H1 (cell line): ENCODE measurements at regions not wholly inside any gene's neighbourhood (a gene's known extent, or its start where the extent isn't known, plus 50 kb on each side); places are given as distances from the start of the nearest gene placed in this dataset.

ENCODE experiments used
- CTCF ChIA-PET: fragments of 300-600 bp; sonication (Branson Sonifier 250); formaldehyde crosslinking; loops from one replicate; lab custom pipeline; 2021; ENCODE audit not compliant: partially characterized antibody; lab: Charles Lee
- POLR2A ChIA-PET: fragments of 300-600 bp; sonication (Branson Sonifier 250); formaldehyde crosslinking; loops from one replicate; lab custom pipeline; 2021; ENCODE audit warnings: inconsistent platforms; ENCODE audit not compliant: partially characterized antibody; lab: Charles Lee
- DNase-seq, 2 experiments: peaks; one replicate each; pipeline versions ENCODE4 v3.0.0 to v3.0.0-alpha.2; 2010 to 2022; ENCODE audit warnings: low spot score in 2 of 2, low read depth in 1 of 2, mixed read lengths in 1 of 2
- FAIRE-seq: peaks from 2 replicates; lab custom pipeline; 2011; peaks lifted over from hg19 to GRCh38; lab: Jason Lieb, UNC
- H2AFZ ChIP-seq: 2 replicates; pipeline ENCODE4 v1.8.1; 2012; ENCODE audit warnings: low read length, inconsistent platforms
- H2AK5ac ChIP-seq: 2 replicates; pipeline ENCODE4 v1.6.1; 2013; ENCODE audit warnings: low read depth, low read length
- H2BK120ac ChIP-seq: replicated peaks from 2 replicates; pipeline ENCODE3; 2013; ENCODE audit warnings: low read depth, low read length, inconsistent platforms
- H2BK12ac ChIP-seq: 2 replicates; pipeline ENCODE4 v1.6.1; 2013; ENCODE audit warnings: low read depth, low read length
- H2BK15ac ChIP-seq: 2 replicates; pipeline ENCODE4 v1.6.1; 2013; ENCODE audit warnings: low read length
- H2BK20ac ChIP-seq: 2 replicates; pipeline ENCODE4 v1.6.1; 2013; ENCODE audit warnings: low read length
- H2BK5ac ChIP-seq: 2 replicates; pipeline ENCODE4 v1.6.1; 2013; ENCODE audit warnings: low read depth, low read length
- H3K14ac ChIP-seq: 2 replicates; pipeline ENCODE4 v1.6.1; 2013; ENCODE audit warnings: inconsistent platforms; ENCODE audit not compliant: insufficient read length
- H3K18ac ChIP-seq: 2 replicates; pipeline ENCODE4 v1.6.1; 2013; ENCODE audit warnings: low read length; ENCODE audit errors: extremely low read depth
- H3K23ac ChIP-seq: 2 replicates; pipeline ENCODE4 v1.6.1; 2013; ENCODE audit warnings: inconsistent platforms; ENCODE audit not compliant: insufficient read length
- H3K23me2 ChIP-seq: 2 replicates; pipeline ENCODE4 v1.6.1; 2013; ENCODE audit warnings: low read depth, low read length
- H3K27ac ChIP-seq: 2 replicates; pipeline ENCODE4 v1.6.1; 2011; ENCODE audit warnings: low read depth, low read length, inconsistent platforms
- H3K27me3 ChIP-seq, 4 experiments: replicated peaks in 1 of 4; 1 replicate in 1 of 4; 2 replicates in 3 of 4; pipeline versions ENCODE4 v1.6.1 to v1.8.1; 2011 to 2013; ENCODE audit warnings: low read length in 3 of 4, mild to moderate bottlenecking in 3 of 4, inconsistent platforms in 2 of 4, mixed read lengths in 2 of 4, moderate library complexity in 1 of 4; ENCODE audit not compliant: control insufficient read depth in 3 of 4, insufficient read depth in 3 of 4; ENCODE audit errors: extremely low read depth in 1 of 4
- H3K36me3 ChIP-seq, 4 experiments: 2 replicates each; pipeline versions ENCODE4 v1.6.1 to v1.8.1; 2011 to 2013; ENCODE audit warnings: mild to moderate bottlenecking in 4 of 4, low read length in 3 of 4, moderate library complexity in 2 of 4, control low read depth in 1 of 4, inconsistent platforms in 1 of 4; ENCODE audit not compliant: insufficient read depth in 4 of 4, control insufficient read depth in 2 of 4
- H3K4ac ChIP-seq: replicated peaks from 2 replicates; pipeline ENCODE3; 2013; ENCODE audit warnings: low read length, low read depth, mixed read lengths, inconsistent platforms; ENCODE audit not compliant: insufficient read length
- H3K4me1 ChIP-seq, 4 experiments: replicated peaks in 1 of 4; 1 replicate in 1 of 4; 2 replicates in 3 of 4; pipeline versions ENCODE4 v1.6.1 to v1.8.1; 2011 to 2013; ENCODE audit warnings: low read length in 3 of 4, inconsistent platforms in 2 of 4, mixed read lengths in 1 of 4; ENCODE audit not compliant: insufficient read depth in 4 of 4, control insufficient read depth in 3 of 4
- H3K4me2 ChIP-seq, 2 experiments: 2 replicates each; pipeline versions ENCODE4 v1.6.1 to v1.8.1; 2011 to 2013; ENCODE audit warnings: low read depth in 2 of 2, low read length in 2 of 2, control low read depth in 1 of 2, inconsistent platforms in 1 of 2, mild to moderate bottlenecking in 1 of 2; ENCODE audit not compliant: insufficient read depth in 1 of 2
- H3K4me3 ChIP-seq, 4 experiments: fragments of 200-600, 300-600 bp in 1 of 4; sonication (generic), shearing (Covaris generic), sonication (Bioruptor Twin) in 1 of 4; 2 replicates each; pipeline versions ENCODE4 v1.5.1 to v1.8.1; 2011 to 2016; ENCODE audit warnings: low read length in 4 of 4, low read depth in 3 of 4, control low read depth in 2 of 4, inconsistent platforms in 2 of 4, mild to moderate bottlenecking in 2 of 4, mixed read lengths in 1 of 4, moderate library complexity in 1 of 4; ENCODE audit not compliant: insufficient read depth in 2 of 4; ENCODE audit errors: extremely low read depth in 1 of 4
- H3K56ac ChIP-seq: replicated peaks from 2 replicates; pipeline ENCODE3; 2013; ENCODE audit warnings: low read depth, mild to moderate bottlenecking, mixed read lengths, low read length, inconsistent platforms; ENCODE audit not compliant: insufficient read length
- H3K79me1 ChIP-seq: 2 replicates; pipeline ENCODE4 v1.6.1; 2013; ENCODE audit warnings: low read depth, low read length, control low read depth
- H3K79me2 ChIP-seq, 2 experiments: 2 replicates each; pipeline versions ENCODE4 v1.6.1 to v1.8.1; 2012 to 2013; ENCODE audit warnings: low read length in 2 of 2, mild to moderate bottlenecking in 2 of 2, inconsistent platforms in 1 of 2; ENCODE audit not compliant: insufficient read depth in 2 of 2, control insufficient read depth in 1 of 2
- H3K9ac ChIP-seq, 4 experiments: replicated peaks in 1 of 4; 1 replicate in 1 of 4; 2 replicates in 3 of 4; pipeline versions ENCODE4 v1.6.1 to v1.8.1; 2011 to 2013; ENCODE audit warnings: low read depth in 3 of 4, low read length in 3 of 4, control low read depth in 2 of 4, mild to moderate bottlenecking in 2 of 4, moderate library complexity in 2 of 4, inconsistent platforms in 1 of 4; ENCODE audit errors: extremely low read depth in 1 of 4
- H3K9me3 ChIP-seq, 2 experiments: 2 replicates each; pipeline versions ENCODE4 v1.6.1 to v1.8.1; 2012 to 2013; ENCODE audit warnings: mild to moderate bottlenecking in 2 of 2, moderate library complexity in 2 of 2, control low read depth in 1 of 2, inconsistent platforms in 1 of 2, low read depth in 1 of 2, low read length in 1 of 2, mixed read lengths in 1 of 2; ENCODE audit not compliant: insufficient read depth in 2 of 2
- H4K20me1 ChIP-seq, 2 experiments: replicated peaks in 1 of 2; 2 replicates each; pipeline versions ENCODE3 to v1.8.1; 2011 to 2013; ENCODE audit warnings: inconsistent platforms in 2 of 2, low read length in 2 of 2, mild to moderate bottlenecking in 1 of 2; ENCODE audit not compliant: insufficient read depth in 2 of 2, control insufficient read depth in 1 of 2
- H4K5ac ChIP-seq: 2 replicates; pipeline ENCODE4 v1.6.1; 2013; ENCODE audit warnings: low read length, low read depth, mixed read lengths, inconsistent platforms; ENCODE audit not compliant: insufficient read length
- H4K8ac ChIP-seq: 2 replicates; pipeline ENCODE4 v1.8.0; 2013; ENCODE audit warnings: mild to moderate bottlenecking, moderate library complexity, low read length, inconsistent platforms; ENCODE audit not compliant: insufficient read depth; ENCODE audit errors: extremely low read depth
- H4K91ac ChIP-seq: replicated peaks from 2 replicates; pipeline ENCODE3; 2013; ENCODE audit warnings: low read length, mixed read lengths, inconsistent platforms; ENCODE audit not compliant: insufficient read length
- BRCA1 ChIP-seq: IDR thresholded peaks from 2 replicates; pipeline ENCODE4 v1.6.1; 2012; ENCODE audit warnings: low read depth, low read length, improper control_type of control experiment
- CEBPB ChIP-seq: IDR thresholded peaks from 2 replicates; pipeline ENCODE4 v1.6.1; 2012; ENCODE audit warnings: low read depth, low read length
- SIX5 ChIP-seq: IDR thresholded peaks from 2 replicates; pipeline ENCODE4 v1.6.1; 2011; ENCODE audit warnings: mild to moderate bottlenecking, low read depth, low read length
- SUZ12 ChIP-seq: fragments of 200-600 bp; sonication (generic); IDR thresholded peaks from 2 replicates; pipeline ENCODE4 v1.6.1; 2012; ENCODE audit warnings: mild to moderate bottlenecking, inconsistent platforms, low read length, moderate library complexity, mixed read lengths
- WGBS, 2 experiments: shearing (Covaris generic) in 1 of 2; methylation state at CpG; one replicate each; pipeline versions ENCODE4 v1.1.6 to v1.1.7; 2013 to 2015; ENCODE audit warnings: low lambda C conversion rate in 2 of 2, mixed read lengths in 2 of 2, inconsistent platforms in 1 of 2, low coverage in 1 of 2, missing lambda C conversion rate in 1 of 2; ENCODE audit not compliant: insufficient replicate concordance in 2 of 2, insufficient coverage in 1 of 2, insufficient read length in 1 of 2; ENCODE audit errors: extremely low coverage in 1 of 2, missing lambda C conversion rate in 1 of 2; 5-methylcytosine and 5-hydroxymethylcytosine counted together
- TF ChIP-seq, protein P1 (sequence below): IDR thresholded peaks from 2 replicates; pipeline ENCODE4 v1.6.1; 2012; ENCODE audit warnings: inconsistent platforms

DNA sequence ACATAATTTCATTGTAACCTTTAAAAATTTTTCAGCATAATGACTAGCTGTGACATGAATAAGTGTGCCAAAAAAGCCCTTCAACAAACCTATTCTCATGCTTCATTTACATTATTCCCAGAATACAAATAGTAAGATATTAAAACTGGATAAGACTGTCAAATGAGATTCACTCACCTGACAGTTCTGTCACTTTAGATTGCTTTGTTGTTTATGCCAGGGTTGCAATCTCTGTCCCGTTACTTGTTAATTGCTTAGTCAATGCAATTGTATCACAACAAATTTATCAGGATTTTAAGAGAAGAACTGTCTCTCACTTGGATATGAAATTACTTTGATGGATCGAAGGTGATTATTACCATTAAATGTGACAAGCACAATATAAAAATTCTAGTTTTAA lies 616.0 kb upstream of the IGFBP7 start:
- no peak overlapping the region for H3K23ac ChIP-seq
- no peak overlapping the region for H3K9ac ChIP-seq
- H3K27me3 ChIP-seq, result no peaks in the 10 kb centered on the region
- H4K5ac ChIP-seq, result no peak overlapping the region
- DNase-seq, result no peak
- H3K4me2 ChIP-seq, result no peak overlapping the region
- H2BK5ac ChIP-seq, result no peak overlapping the region
- peaks cover 0 to 8% of the 10 kb centered on the region in 2 experiments; a peak in 1 of 4 replicates for H3K9me3 ChIP-seq
- no peak overlapping the region for H3K4me3 ChIP-seq
- H2AK5ac ChIP-seq, result no peak overlapping the region
- no peak for FAIRE-seq
- no peak for TF ChIP-seq SIX5
- TF ChIP-seq BRCA1, result no peak
- TF ChIP-seq, protein P1, sequence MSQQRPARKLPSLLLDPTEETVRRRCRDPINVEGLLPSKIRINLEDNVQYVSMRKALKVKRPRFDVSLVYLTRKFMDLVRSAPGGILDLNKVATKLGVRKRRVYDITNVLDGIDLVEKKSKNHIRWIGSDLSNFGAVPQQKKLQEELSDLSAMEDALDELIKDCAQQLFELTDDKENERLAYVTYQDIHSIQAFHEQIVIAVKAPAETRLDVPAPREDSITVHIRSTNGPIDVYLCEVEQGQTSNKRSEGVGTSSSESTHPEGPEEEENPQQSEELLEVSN, result no peak
- no peak for TF ChIP-seq CEBPB
- no peak for TF ChIP-seq SUZ12
- no peak overlapping the region for H2BK15ac ChIP-seq
- no peaks in the 10 kb centered on the region for H3K79me1 ChIP-seq
- WGBS, 2 experiments, result 94% methylated on average over 2 of the region's 2 CpGs; no CpG with 5 or more reads in 1 of the 2 experiments
- H3K56ac ChIP-seq, result no peak overlapping the region
- H3K27ac ChIP-seq, result no peak overlapping the region
- no peaks in the 10 kb centered on the region for H3K79me2 ChIP-seq
- H3K14ac ChIP-seq, result no peak overlapping the region
- no peak overlapping the region for H2AFZ ChIP-seq
- no peak overlapping the region for H4K91ac ChIP-seq
- no peaks in the 10 kb centered on the region; a peak in 1 of 8 replicates for H3K36me3 ChIP-seq
- no peak overlapping the region for H2BK120ac ChIP-seq
- no peak overlapping the region for H3K18ac ChIP-seq
- H2BK20ac ChIP-seq, result no peak overlapping the region
- H2BK12ac ChIP-seq, result no peak overlapping the region
- no peak overlapping the region for H3K4ac ChIP-seq
- no peaks in the 10 kb centered on the region for H3K23me2 ChIP-seq
- ChIA-PET POLR2A (no interaction called here), CTCF (no interaction called here)
- peaks cover 0 to 4% (median 0%) of the 10 kb centered on the region in 4 experiments; a peak in 1 of 7 replicates for H3K4me1 ChIP-seq
- H4K20me1 ChIP-seq, result no peaks in the 10 kb centered on the region
- no peak overlapping the region for H4K8ac ChIP-seq
